Spleen (tissue), 7 donors: ENCODE measurements at regions not wholly inside any gene's neighbourhood (a gene's known extent, or its start where the extent isn't known, plus 50 kb on each side); places are given as distances from the start of the nearest gene placed in this dataset.
A peak's percentile ranks its signal among the peaks of the same experiment; 100 is the strongest.

ENCODE experiments used
- POLR2A ChIP-seq, 3 donors: fragments of 450-650 bp; IDR thresholded peaks; one replicate each; pipeline ENCODE4 v1.5.1; 2017; ENCODE audit warnings: antibody characterized with exemption in 3 of 3, mild to moderate bottlenecking in 1 of 3
- POLR2AphosphoS5 ChIP-seq, 3 donors: sonication (generic); formaldehyde crosslinking; IDR thresholded peaks; one replicate each; pipeline ENCODE4 v1.5.1; 2017; ENCODE audit warnings: antibody characterized with exemption in 3 of 3
- TF ChIP-seq, protein P1 (sequence below), 11 experiments: fragments of 200-600 bp in 7 of 11; fragments of 450-650 bp in 4 of 11; sonication (generic) in 4 of 11; IDR thresholded peaks in 8 of 11; conservative IDR thresholded peaks in 3 of 11; 1 replicate in 7 of 11; 2 replicates in 4 of 11; pipeline versions ENCODE4 v1.4.0 to v1.8.0; 2016 to 2021; ENCODE audit warnings: antibody characterized with exemption in 11 of 11, inconsistent platforms in 4 of 11, mild to moderate bottlenecking in 1 of 11
- donor health status: DM: no; HTN: no; CAD: no; lungs with moderate emphysema.
- donor health status: DM: no; HTN: no; CAD: no.
- donor health status: DM: no; HTN: no; CAD: no.

DNA sequence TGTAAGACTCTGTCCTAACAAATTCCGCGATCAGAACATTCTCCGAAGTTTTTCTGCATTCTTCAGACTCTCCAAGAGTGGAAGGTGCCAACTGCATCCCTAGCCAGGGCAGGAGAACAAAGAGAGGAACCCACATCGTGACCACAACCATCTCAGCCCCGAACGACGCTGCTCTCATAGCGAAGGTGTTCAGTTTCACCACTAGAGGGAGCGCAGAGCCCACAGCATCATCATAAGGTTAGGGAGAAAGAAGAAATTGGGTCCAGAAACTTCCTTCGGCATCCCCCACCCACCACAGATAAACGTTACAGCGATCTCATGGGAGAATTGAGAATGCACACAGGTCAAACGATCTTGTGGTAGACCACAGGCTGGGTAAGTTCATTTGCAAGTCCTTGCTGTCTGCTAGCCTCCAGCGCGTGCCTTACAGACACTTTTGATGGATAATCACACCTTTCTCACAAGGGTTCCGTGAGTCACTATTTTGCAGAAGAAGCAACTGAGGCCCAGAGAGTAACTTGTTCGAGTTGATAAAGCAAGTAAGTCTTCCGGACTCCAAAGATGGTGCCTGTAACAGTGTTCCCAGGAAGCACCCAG lies 53.7 kb upstream of the ARL4C start:
- TF ChIP-seq POLR2A (IDR thresholded peaks at IDR 0.05) (no peak), POLR2AphosphoS5 (IDR thresholded peaks at IDR 0.05) (no peak)
- TF ChIP-seq, protein P1, sequence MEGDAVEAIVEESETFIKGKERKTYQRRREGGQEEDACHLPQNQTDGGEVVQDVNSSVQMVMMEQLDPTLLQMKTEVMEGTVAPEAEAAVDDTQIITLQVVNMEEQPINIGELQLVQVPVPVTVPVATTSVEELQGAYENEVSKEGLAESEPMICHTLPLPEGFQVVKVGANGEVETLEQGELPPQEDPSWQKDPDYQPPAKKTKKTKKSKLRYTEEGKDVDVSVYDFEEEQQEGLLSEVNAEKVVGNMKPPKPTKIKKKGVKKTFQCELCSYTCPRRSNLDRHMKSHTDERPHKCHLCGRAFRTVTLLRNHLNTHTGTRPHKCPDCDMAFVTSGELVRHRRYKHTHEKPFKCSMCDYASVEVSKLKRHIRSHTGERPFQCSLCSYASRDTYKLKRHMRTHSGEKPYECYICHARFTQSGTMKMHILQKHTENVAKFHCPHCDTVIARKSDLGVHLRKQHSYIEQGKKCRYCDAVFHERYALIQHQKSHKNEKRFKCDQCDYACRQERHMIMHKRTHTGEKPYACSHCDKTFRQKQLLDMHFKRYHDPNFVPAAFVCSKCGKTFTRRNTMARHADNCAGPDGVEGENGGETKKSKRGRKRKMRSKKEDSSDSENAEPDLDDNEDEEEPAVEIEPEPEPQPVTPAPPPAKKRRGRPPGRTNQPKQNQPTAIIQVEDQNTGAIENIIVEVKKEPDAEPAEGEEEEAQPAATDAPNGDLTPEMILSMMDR (IDR thresholded peaks at IDR 0.05 in 8 of 11, conservative IDR thresholded peaks at IDR 0.05 in 3 of 11) = peak; percentile 77 to 94 (median 87)
